GM23338 (cell line): ENCODE measurements at regions not wholly inside any gene's neighbourhood (a gene's known extent, or its start where the extent isn't known, plus 50 kb on each side); places are given as distances from the start of the nearest gene placed in this dataset.

Experiments used
- ATAC-seq: fragments of 200-7000 bp; cut with Tn5 transposase; 3 replicates; pipeline ENCODE4 v1.9.1; 2020
- DNase-seq: peaks from one replicate; pipeline ENCODE4 v3.0.0-alpha.2; 2015; ENCODE audit warnings: low spot score
- H2AFZ ChIP-seq: fragments of 200-600 bp; sonication (generic); 2 replicates; pipeline ENCODE4 v1.8.0; 2016; ENCODE audit warnings: antibody characterized with exemption, mild to moderate bottlenecking, moderate library complexity
- H3F3A ChIP-seq: fragments of 200-600 bp; sonication (generic); replicated peaks from 2 replicates; pipeline ENCODE4 v1.8.0; 2017; ENCODE audit warnings: antibody characterized with exemption, mixed run types, low read depth
- H3K27ac ChIP-seq: fragments of 200-600 bp; sonication (generic); 2 replicates; pipeline ENCODE4 v1.6.1; 2016; ENCODE audit warnings: low read depth
- H3K27me3 ChIP-seq: fragments of 200-600 bp; sonication (generic); 2 replicates; pipeline ENCODE4 v1.8.0; 2016; ENCODE audit warnings: mild to moderate bottlenecking, mixed run types, moderate library complexity; ENCODE audit not compliant: insufficient read depth
- H3K36me3 ChIP-seq: fragments of 200-600 bp; sonication (generic); 2 replicates; pipeline ENCODE4 v1.8.0; 2016; ENCODE audit warnings: mild to moderate bottlenecking; ENCODE audit not compliant: insufficient read depth
- H3K4me1 ChIP-seq: fragments of 200-600 bp; sonication (generic); 2 replicates; pipeline ENCODE4 v1.8.0; 2016; ENCODE audit warnings: mild to moderate bottlenecking, moderate library complexity; ENCODE audit not compliant: insufficient read depth
- H3K4me2 ChIP-seq: fragments of 200-600 bp; sonication (generic); 2 replicates; pipeline ENCODE4 v1.7.1; 2017; ENCODE audit warnings: mixed run types
- H3K4me3 ChIP-seq: fragments of 200-600 bp; sonication (generic); 2 replicates; pipeline ENCODE4 v1.6.1; 2016; ENCODE audit warnings: mixed run types
- H3K79me2 ChIP-seq: fragments of 200-600 bp; sonication (generic); replicated peaks from 2 replicates; pipeline ENCODE4 v1.8.0; 2017; ENCODE audit warnings: mild to moderate bottlenecking; ENCODE audit not compliant: insufficient read depth
- H3K9me2 ChIP-seq: fragments of 200-600 bp; sonication (generic); 2 replicates; pipeline ENCODE4 v1.8.0; 2017; ENCODE audit not compliant: insufficient read depth
- H4K20me1 ChIP-seq: fragments of 200-600 bp; sonication (generic); replicated peaks from 2 replicates; pipeline ENCODE4 v1.8.0; 2017; ENCODE audit warnings: mild to moderate bottlenecking; ENCODE audit not compliant: insufficient read depth
- H3K27ac Mint-ChIP-seq: 2 replicates; pipeline ENCODE4 v1.8.0; 2020; ENCODE audit warnings: inconsistent platforms, mild to moderate bottlenecking, moderate library complexity, mixed read lengths
- H3K27me3 Mint-ChIP-seq: 3 replicates; pipeline ENCODE4 v1.8.0; 2022; ENCODE audit warnings: low read depth, mild to moderate bottlenecking, moderate library complexity, mixed read lengths, inconsistent platforms; ENCODE audit not compliant: insufficient read depth, poor library complexity
- H3K36me3 Mint-ChIP-seq: 3 replicates; pipeline ENCODE4 v1.8.0; 2021; ENCODE audit warnings: low read depth, mild to moderate bottlenecking, inconsistent platforms, moderate library complexity, mixed read lengths
- H3K4me1 Mint-ChIP-seq: 3 replicates; pipeline ENCODE4 v1.8.0; 2020; ENCODE audit warnings: mild to moderate bottlenecking, inconsistent platforms, mixed read lengths
- H3K4me3 Mint-ChIP-seq: 3 replicates; pipeline ENCODE4 v1.8.0; 2021; ENCODE audit warnings: moderate library complexity, mild to moderate bottlenecking, inconsistent platforms, mixed read lengths
- H3K9me3 Mint-ChIP-seq: 3 replicates; pipeline ENCODE4 v1.8.0; 2020; ENCODE audit warnings: moderate library complexity, mild to moderate bottlenecking, inconsistent platforms, mixed read lengths
- CREB1 ChIP-seq: fragments of 250-450 bp; sonication (Bioruptor Pico); IDR thresholded peaks from 2 replicates; pipeline ENCODE4 v1.5.0; 2020; ENCODE audit warnings: low read depth, mild to moderate bottlenecking, moderate library complexity
- EZH2 ChIP-seq: fragments of 200-600 bp; sonication (generic); IDR thresholded peaks from one replicate; pipeline ENCODE4 v1.8.0; 2017; ENCODE audit warnings: antibody characterized with exemption, mild to moderate bottlenecking, low read depth; ENCODE audit not compliant: unreplicated experiment
- EZH2phosphoT487 ChIP-seq: fragments of 200-600 bp; sonication (generic); IDR thresholded peaks from one replicate; pipeline ENCODE4 v1.8.1; 2018; ENCODE audit warnings: antibody characterized with exemption; ENCODE audit not compliant: unreplicated experiment
- JUNB ChIP-seq: IDR thresholded peaks from one replicate; pipeline ENCODE4 v1.6.1; 2016; ENCODE audit warnings: antibody characterized with exemption; ENCODE audit not compliant: unreplicated experiment
- NANOG ChIP-seq: IDR thresholded peaks from 2 replicates; pipeline ENCODE4 v1.6.1; 2016; ENCODE audit warnings: antibody characterized with exemption, borderline replicate concordance
- POLR2AphosphoS5 ChIP-seq: IDR thresholded peaks from 2 replicates; pipeline ENCODE4 v1.6.1; 2016; ENCODE audit warnings: antibody characterized with exemption, low read depth
- REST ChIP-seq: IDR thresholded peaks from one replicate; pipeline ENCODE4 v1.6.1; 2018; ENCODE audit warnings: antibody characterized with exemption; ENCODE audit not compliant: unreplicated experiment
- STAT1 ChIP-seq: IDR thresholded peaks from one replicate; pipeline ENCODE4 v1.6.1; 2016; ENCODE audit warnings: antibody characterized with exemption; ENCODE audit not compliant: unreplicated experiment
- ZNF114 ChIP-seq: fragments of 250-450 bp; sonication (Bioruptor Pico); IDR thresholded peaks from 2 replicates; pipeline ENCODE4 v1.5.0; 2020; ENCODE audit warnings: mild to moderate bottlenecking, moderate library complexity
- ZNF331 ChIP-seq: fragments of 250-450 bp; sonication (Bioruptor Pico); IDR thresholded peaks from 2 replicates; pipeline ENCODE4 v1.5.0; 2020; ENCODE audit warnings: low read depth, mild to moderate bottlenecking, moderate library complexity
- ZNF462 ChIP-seq: fragments of 250-450 bp; sonication (Bioruptor Pico); IDR thresholded peaks from 2 replicates; pipeline ENCODE4 v1.5.0; 2020; ENCODE audit warnings: mild to moderate bottlenecking, moderate library complexity
- TF ChIP-seq, protein P1 (sequence below): IDR thresholded peaks from 2 replicates; pipeline ENCODE4 v1.6.1; 2016; ENCODE audit warnings: antibody characterized with exemption
- TF ChIP-seq, protein P2 (sequence below), 2 experiments: fragments of 200-600 bp in 1 of 2; sonication (generic) in 1 of 2; conservative IDR thresholded peaks; 2 replicates each; pipeline versions ENCODE4 v1.5.1 to v1.6.1; 2016 to 2017; ENCODE audit warnings: antibody characterized with exemption in 2 of 2, low read depth in 2 of 2, mild to moderate bottlenecking in 2 of 2, moderate library complexity in 1 of 2

DNA sequence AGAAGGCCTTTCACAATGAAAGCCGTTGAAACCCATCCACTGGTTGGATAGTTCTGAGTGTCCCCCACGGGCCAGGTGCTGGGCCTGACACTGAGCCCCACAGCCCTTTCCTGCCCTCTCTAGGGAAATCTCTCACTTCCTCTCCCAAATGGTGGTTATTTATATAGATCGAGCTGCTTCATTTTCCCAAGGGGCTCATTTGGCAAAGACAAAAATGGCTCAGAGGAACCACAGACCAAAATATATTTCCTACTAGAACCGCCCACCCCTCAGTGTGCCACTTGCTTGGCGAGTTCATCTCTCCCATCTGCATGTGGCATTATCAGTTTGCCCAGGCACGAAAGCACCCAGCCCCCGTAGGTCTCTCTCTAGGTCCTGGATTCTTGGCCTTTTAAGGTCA lies 53.3 kb upstream of the STIM2 start:
- Histone ChIP-seq H2AFZ (no peak overlapping the region), H3K9me2 (no peaks in the 10 kb centered on the region), H3K4me2 (no peak overlapping the region), H3K36me3 (no peaks in the 10 kb centered on the region), H3K4me1 (0 out of 2 replicates have a peak, but pooled peaks cover 3% of the 10 kb centered on the region), H3K27ac (no peak overlapping the region), H3K79me2 (no peaks in the 10 kb centered on the region), H4K20me1 (no peaks in the 10 kb centered on the region), H3K4me3 (no peak overlapping the region), H3F3A (no peaks in the 10 kb centered on the region), H3K27me3 (no peaks in the 10 kb centered on the region)
- ATAC-seq: no peak
- Mint-ChIP-seq H3K27ac (no peak overlapping the region), H3K4me3 (no peak overlapping the region), H3K4me1 (peaks cover 13% of the 10 kb centered on the region), H3K27me3 (peaks cover 4% of the 10 kb centered on the region), H3K9me3 (peaks cover 4% of the 10 kb centered on the region; the same call in 1 of the 3 replicates), H3K36me3 (no peaks in the 10 kb centered on the region)
- TF ChIP-seq EZH2phosphoT487: no peak
- TF ChIP-seq, protein P1, sequence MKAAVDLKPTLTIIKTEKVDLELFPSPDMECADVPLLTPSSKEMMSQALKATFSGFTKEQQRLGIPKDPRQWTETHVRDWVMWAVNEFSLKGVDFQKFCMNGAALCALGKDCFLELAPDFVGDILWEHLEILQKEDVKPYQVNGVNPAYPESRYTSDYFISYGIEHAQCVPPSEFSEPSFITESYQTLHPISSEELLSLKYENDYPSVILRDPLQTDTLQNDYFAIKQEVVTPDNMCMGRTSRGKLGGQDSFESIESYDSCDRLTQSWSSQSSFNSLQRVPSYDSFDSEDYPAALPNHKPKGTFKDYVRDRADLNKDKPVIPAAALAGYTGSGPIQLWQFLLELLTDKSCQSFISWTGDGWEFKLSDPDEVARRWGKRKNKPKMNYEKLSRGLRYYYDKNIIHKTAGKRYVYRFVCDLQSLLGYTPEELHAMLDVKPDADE: no peak
- no peak for TF ChIP-seq REST
- no peak for TF ChIP-seq JUNB
- TF ChIP-seq ZNF114 (CRISPR knock-in tag): no peak
- TF ChIP-seq, protein P2, sequence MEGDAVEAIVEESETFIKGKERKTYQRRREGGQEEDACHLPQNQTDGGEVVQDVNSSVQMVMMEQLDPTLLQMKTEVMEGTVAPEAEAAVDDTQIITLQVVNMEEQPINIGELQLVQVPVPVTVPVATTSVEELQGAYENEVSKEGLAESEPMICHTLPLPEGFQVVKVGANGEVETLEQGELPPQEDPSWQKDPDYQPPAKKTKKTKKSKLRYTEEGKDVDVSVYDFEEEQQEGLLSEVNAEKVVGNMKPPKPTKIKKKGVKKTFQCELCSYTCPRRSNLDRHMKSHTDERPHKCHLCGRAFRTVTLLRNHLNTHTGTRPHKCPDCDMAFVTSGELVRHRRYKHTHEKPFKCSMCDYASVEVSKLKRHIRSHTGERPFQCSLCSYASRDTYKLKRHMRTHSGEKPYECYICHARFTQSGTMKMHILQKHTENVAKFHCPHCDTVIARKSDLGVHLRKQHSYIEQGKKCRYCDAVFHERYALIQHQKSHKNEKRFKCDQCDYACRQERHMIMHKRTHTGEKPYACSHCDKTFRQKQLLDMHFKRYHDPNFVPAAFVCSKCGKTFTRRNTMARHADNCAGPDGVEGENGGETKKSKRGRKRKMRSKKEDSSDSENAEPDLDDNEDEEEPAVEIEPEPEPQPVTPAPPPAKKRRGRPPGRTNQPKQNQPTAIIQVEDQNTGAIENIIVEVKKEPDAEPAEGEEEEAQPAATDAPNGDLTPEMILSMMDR (conservative IDR thresholded peaks at IDR 0.05; ENCODE audit: low read depth in 2 of 2): no peak
- no peak for TF ChIP-seq STAT1
- TF ChIP-seq ZNF331 (CRISPR knock-in tag): no peak
- no peak for TF ChIP-seq POLR2AphosphoS5
- TF ChIP-seq ZNF462: no peak
- TF ChIP-seq NANOG: no peak
- no peak for TF ChIP-seq EZH2
- TF ChIP-seq CREB1 (CRISPR knock-in tag): no peak
- DNase-seq: no peak
